ENCODE measurements at regions not wholly inside any gene's neighbourhood (a gene's known extent, or its start where the extent isn't known, plus 50 kb on each side); places are given as distances from the start of the nearest gene placed in this dataset.
"Not testable (repeated sequence)": the region's sequence is repeated elsewhere in the genome, so short reads cannot be mapped to it uniquely, and the experiment has no call there.

- DNase-seq, result not testable (repeated sequence)
Observed at GRCh38 chr10:46645110-46645509, 66.2 kb downstream of the SYT15 start.

- not testable (repeated sequence) for DNase-seq
Observed at GRCh38 chr10:46646132-46646531, 67.2 kb downstream of the SYT15 start.

- not testable (repeated sequence) for DNase-seq
Observed at GRCh38 chr10:46650967-46651366, 72.0 kb downstream of the SYT15 start.

- not testable (repeated sequence) for DNase-seq
Observed at GRCh38 chr10:46657437-46657836, 78.5 kb downstream of the SYT15 start.

- DNase-seq, result not testable (repeated sequence)
Observed at GRCh38 chr10:46660027-46660834, 81.3 kb downstream of the SYT15 start.

GRCh38 chr10:46660835-46661164 lies 81.9 kb downstream of the SYT15 start:
- DNase-seq, result not testable (repeated sequence)

GRCh38 chr10:46665536-46665935 lies 86.6 kb downstream of the SYT15 start:
- not testable (repeated sequence) for DNase-seq

GRCh38 chr10:46668357-46668997 lies 89.5 kb downstream of the SYT15 start:
- not testable (repeated sequence) for DNase-seq

- not testable (repeated sequence) for DNase-seq
Observed at GRCh38 chr10:46677836-46678435, 99.0 kb downstream of the SYT15 start.

- not testable (repeated sequence) for DNase-seq
Observed at GRCh38 chr10:46691397-46691796, 112.5 kb downstream of the SYT15 start.

GRCh38 chr10:46693218-46693617 lies 114.3 kb downstream of the SYT15 start:
- DNase-seq, result not testable (repeated sequence)

GRCh38 chr10:46717264-46717663 lies 138.3 kb downstream of the SYT15 start:
- not testable (repeated sequence) for DNase-seq

- not testable (repeated sequence) for DNase-seq
Observed at GRCh38 chr10:46718014-46718413, 139.1 kb downstream of the SYT15 start.

- not testable (repeated sequence) for DNase-seq
Observed at GRCh38 chr10:46720386-46720785, 141.5 kb downstream of the SYT15 start.

- DNase-seq, result not testable (repeated sequence)
Observed at GRCh38 chr10:46720811-46721518, 142.0 kb downstream of the SYT15 start.

GRCh38 chr10:46724258-46724657 lies 145.3 kb downstream of the SYT15 start:
- not testable (repeated sequence) for DNase-seq

- DNase-seq, result not testable (repeated sequence)
Observed at GRCh38 chr10:46728359-46728758, 149.4 kb downstream of the SYT15 start.

- DNase-seq, result not testable (repeated sequence)
Observed at GRCh38 chr10:46730729-46731128, 151.8 kb downstream of the SYT15 start.

- DNase-seq, result not testable (repeated sequence)
Observed at GRCh38 chr10:46733635-46734261, 154.8 kb downstream of the SYT15 start.

GRCh38 chr10:46734262-46734642 lies 155.3 kb downstream of the SYT15 start:
- DNase-seq, result not testable (repeated sequence)

- not testable (repeated sequence) for DNase-seq
Observed at GRCh38 chr10:46739919-46740318, 161.0 kb downstream of the SYT15 start.

- not testable (repeated sequence) for DNase-seq
Observed at GRCh38 chr10:46740368-46740767, 161.4 kb downstream of the SYT15 start.

- DNase-seq, result not testable (repeated sequence)
Observed at GRCh38 chr10:46749003-46749402, 162.2 kb upstream of the PTPN20 start.
